ENCODE measurements at regions not wholly inside any gene's neighbourhood (a gene's known extent, or its start where the extent isn't known, plus 50 kb on each side); places are given as distances from the start of the nearest gene placed in this dataset.

DNA sequence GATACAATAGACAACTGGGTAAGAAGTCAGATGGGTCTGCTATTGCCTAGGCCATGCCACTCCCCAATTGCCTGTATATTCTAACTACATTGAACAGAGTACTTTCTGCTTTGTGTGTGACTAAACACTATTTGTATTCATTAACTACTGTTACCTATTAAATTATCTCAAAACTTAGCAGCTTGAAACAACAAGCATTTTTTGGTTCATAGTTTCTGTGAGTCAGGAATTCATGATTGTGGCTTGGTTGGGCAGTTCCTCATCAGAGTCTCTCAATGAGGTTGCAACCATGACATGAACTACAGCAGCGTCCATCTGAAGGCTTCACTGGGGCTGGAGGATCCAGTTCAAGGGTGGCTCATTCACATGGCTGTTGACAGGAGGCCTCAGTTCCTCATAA is 205.7 kb downstream of the EN1 start:
- TF ChIP-seq, protein P1, sequence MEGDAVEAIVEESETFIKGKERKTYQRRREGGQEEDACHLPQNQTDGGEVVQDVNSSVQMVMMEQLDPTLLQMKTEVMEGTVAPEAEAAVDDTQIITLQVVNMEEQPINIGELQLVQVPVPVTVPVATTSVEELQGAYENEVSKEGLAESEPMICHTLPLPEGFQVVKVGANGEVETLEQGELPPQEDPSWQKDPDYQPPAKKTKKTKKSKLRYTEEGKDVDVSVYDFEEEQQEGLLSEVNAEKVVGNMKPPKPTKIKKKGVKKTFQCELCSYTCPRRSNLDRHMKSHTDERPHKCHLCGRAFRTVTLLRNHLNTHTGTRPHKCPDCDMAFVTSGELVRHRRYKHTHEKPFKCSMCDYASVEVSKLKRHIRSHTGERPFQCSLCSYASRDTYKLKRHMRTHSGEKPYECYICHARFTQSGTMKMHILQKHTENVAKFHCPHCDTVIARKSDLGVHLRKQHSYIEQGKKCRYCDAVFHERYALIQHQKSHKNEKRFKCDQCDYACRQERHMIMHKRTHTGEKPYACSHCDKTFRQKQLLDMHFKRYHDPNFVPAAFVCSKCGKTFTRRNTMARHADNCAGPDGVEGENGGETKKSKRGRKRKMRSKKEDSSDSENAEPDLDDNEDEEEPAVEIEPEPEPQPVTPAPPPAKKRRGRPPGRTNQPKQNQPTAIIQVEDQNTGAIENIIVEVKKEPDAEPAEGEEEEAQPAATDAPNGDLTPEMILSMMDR (conservative IDR thresholded peaks at IDR 0.05) = no peak
- TF ChIP-seq ZFX (IDR thresholded peaks at IDR 0.05) = no peak
- no peak overlapping the region for H3K27ac ChIP-seq

DNA sequence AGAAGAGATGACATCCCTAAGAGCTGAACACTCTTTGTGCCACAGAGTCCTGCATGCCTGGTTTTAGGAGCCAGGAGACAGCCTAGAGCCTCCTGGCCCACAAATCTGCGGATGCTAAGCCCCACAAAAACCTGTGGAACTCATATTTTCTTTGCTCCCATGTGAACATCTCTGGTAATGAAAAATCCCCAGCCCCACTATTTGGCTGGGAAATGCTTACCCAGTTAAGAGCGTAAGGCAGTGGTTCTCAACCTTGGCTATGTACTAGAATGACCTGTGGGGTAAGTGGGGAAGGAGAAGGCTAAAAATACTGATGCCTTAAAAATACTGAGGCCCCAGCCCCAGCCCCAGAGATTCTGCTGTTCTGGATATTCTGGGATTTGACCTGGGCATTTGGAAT is 208.1 kb downstream of the EN1 start:
- TF ChIP-seq, protein P1 (conservative IDR thresholded peaks at IDR 0.05) = no peak
- no peak for TF ChIP-seq ZFX (IDR thresholded peaks at IDR 0.05)

DNA sequence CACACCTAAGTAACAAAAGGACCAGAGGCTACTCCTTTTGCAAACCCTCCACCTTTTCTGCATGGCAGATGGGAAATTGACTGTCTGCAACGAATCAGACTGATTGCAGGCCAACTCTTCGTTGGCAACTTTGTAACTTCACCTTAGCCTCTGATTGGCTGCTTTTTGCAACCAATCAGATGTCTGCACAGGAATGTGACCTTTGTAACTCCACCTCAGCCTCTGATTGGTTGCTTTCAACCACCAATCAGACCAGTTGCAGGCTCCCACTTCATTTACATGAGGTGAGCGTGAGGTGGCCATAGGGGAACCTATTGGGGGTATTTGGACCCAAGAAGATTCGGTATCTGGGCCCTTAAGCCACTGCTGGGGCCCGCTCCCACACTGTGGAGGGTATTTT is 209.0 kb downstream of the EN1 start:
- no peak for TF ChIP-seq ZFX (IDR thresholded peaks at IDR 0.05)
- no peak overlapping the region for H3K27ac ChIP-seq

More for the DNA sequence above, 208.1 kb downstream of the EN1 start:
- no peak overlapping the region for H3K27ac ChIP-seq

DNA sequence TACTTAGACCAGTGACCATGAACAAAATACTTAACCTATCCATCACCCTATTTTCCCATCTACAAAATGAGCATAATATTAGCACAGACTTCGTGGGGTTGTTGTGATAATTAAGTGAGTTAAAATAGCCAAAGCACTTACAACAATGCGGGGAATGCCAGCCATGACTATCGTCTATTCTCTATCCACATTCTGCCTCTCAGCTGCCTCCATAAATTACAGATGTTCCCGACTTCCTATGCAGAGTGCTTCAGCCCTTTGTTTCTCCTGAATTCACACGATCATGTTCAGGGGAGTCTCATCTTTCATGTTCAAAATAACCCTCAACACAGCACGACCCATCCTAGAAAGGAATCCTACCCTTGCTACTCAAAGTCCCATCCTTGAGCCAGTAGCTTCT is 211.6 kb downstream of the EN1 start:
- no peak for TF ChIP-seq ZFX (IDR thresholded peaks at IDR 0.05)
- TF ChIP-seq, protein P1 (conservative IDR thresholded peaks at IDR 0.05) = no peak
- H3K27ac ChIP-seq = no peak overlapping the region

DNA sequence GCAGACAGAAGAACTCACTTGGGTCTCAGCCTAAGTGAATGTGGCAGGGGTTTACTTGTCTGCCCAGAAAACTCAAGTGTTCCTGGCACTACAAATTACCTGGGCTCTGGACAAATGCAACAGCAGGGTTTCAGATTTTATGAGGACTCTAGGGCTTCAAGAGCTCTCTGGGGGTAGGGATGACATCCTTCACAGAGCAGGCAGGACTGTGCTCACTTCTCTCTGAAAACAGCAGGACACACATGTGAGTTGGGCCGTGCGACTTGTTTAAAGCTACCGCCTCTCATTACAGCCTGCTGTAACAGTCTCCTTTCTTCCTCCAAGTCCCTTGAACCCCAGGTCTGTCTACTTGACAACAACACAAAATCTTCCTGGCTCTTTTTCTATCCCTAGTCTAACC is 212.6 kb downstream of the EN1 start:
- no peak for TF ChIP-seq ZFX (IDR thresholded peaks at IDR 0.05)
- TF ChIP-seq, protein P1 (conservative IDR thresholded peaks at IDR 0.05) = no peak
- no peak overlapping the region for H3K27ac ChIP-seq

DNA sequence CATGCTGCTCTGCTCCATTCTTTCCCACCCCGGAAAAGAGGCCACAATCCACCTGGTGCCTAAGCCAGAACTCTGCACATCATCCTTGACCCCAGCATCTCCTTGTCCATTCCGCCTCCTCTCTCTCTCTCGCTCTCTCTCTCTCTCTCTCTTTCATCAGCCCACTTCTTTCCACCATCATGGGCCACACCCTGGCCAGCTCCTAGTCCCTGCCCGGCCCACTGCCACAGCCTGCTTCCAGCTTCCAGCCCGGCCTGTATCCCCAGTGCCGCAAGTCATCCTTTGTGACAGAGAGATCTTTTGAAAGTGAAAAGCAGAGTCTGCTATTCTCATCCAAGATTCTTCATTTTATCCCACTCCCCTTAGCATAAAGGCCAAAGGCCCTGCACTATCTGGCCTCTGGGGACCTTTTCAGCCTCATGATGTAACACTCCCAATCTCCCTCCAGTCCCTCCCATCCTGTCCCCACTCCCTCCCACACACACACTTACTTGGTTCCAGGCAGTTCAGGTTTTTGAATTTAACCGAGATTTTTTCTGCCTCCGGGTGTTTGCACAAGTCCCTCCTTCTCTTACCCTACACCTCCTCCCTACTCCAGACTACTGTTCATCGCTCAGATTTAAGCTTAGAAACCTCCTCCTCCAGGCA is 214.0 kb downstream of the EN1 start:
- TF ChIP-seq, protein P1 (conservative IDR thresholded peaks at IDR 0.05) = no peak
- TF ChIP-seq ZFX (IDR thresholded peaks at IDR 0.05) = no peak
- H3K27ac ChIP-seq = no peak overlapping the region

DNA sequence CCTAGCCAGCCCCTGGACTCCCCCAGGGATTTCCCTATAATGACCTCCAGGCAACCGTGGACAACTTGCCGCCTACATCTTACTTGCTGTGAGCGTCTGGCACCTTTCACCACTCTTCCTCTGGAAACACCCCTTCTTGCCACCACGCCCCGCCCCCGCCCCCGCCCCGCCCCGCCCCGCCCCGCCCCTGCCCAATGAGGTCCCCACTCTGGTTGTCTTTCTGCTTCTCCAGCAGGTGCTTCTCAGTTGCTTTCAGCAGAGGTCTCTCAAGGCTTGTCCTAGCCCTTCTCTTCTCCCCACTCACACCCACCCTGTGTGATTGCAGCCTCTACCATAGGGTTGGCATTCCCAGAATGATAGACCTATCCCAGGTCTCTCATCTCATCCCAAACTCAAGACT is 214.5 kb downstream of the EN1 start:
- H3K27ac ChIP-seq = no peak overlapping the region
- no peak for TF ChIP-seq ZFX (IDR thresholded peaks at IDR 0.05)
- TF ChIP-seq, protein P1 (conservative IDR thresholded peaks at IDR 0.05) = no peak

DNA sequence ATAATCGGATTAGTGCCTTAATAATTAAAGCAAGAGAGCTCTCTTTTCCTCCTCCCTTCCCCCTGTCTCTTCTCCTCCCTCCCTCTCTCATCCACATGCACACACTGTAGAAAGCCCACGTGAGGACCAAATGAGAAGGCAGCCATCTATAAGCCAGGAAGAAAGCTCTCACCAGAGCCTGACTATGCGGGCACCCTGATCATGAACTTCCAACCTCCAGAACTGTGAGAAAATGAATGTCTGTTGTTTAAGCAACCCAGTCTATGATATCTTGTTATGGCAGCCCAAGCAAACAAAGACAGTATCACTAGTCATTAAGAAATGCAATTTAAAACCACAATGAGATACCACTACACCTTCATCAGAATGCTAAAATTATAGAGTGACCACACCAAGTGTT is 220.3 kb downstream of the EN1 start:
- no peak for TF ChIP-seq ZFX (IDR thresholded peaks at IDR 0.05)
- TF ChIP-seq, protein P1 (conservative IDR thresholded peaks at IDR 0.05) = no peak
- no peak overlapping the region for H3K27ac ChIP-seq
